ENCODE measurements at regions not wholly inside any gene's neighbourhood (a gene's known extent, or its start where the extent isn't known, plus 50 kb on each side); places are given as distances from the start of the nearest gene placed in this dataset.
"Not testable (repeated sequence)": the region's sequence is repeated elsewhere in the genome, so short reads cannot be mapped to it uniquely, and the experiment has no call there.

DNA sequence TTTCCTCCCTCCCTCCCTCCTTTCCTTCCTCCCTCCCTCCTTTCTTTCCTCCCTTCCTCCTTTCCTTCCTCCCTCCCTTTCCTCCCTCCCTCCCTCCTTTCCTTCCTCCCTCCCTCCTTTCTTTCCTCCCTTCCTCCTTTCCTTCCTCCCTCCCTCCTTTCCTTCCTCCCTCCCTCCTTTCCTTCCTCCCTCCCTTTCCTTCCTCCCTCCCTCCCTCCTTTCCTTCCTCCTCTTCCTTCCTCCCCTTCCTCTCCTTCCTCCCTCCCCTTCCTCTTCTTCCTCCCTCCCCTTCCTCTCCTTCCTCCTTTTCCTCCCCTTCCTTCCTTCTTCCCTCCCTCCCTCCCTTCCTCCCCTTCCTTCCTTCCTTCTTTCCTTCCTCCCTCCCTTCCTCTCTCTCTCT lies 748.5 kb downstream of the EPHA4 start:
- not testable (repeated sequence) for DNase-seq

DNA sequence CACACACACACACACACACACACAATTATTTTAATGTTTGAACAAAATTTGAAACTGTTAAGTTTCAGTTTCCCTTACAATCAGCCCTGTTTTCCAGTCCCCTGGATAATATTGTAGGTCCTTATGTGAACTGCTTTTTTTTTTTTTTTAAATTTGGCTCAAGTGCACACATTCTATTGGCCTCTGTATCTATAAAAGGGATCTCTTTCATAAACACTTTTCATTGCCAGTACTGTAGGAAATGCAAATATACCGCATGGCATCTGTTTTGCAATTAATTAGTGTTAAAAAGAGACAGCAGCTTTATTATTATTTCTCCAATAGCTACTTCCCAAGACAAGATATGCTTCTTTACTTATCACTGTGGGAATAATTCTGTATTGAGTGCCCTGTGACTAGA lies 738.7 kb downstream of the EPHA4 start:
- no peak for DNase-seq

DNA sequence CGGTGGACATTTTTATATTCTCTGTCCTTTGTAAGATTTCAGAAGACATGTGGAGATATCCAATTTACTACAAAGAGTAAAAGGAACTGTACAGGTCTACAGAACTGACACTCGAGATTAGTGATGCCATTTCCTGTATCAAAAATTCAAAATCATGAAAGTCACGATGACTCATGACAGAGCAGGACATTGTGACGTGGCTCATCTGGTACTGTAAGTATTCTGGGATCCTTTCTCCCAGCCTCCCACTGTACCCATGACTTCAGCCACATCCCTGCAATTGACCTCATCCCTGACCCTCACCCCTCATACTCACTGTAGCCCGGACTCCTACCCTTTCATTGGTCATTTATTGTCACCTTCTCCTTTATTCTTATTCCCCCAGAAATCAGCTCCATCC lies 736.5 kb downstream of the EPHA4 start:
- DNase-seq: no peak

DNA sequence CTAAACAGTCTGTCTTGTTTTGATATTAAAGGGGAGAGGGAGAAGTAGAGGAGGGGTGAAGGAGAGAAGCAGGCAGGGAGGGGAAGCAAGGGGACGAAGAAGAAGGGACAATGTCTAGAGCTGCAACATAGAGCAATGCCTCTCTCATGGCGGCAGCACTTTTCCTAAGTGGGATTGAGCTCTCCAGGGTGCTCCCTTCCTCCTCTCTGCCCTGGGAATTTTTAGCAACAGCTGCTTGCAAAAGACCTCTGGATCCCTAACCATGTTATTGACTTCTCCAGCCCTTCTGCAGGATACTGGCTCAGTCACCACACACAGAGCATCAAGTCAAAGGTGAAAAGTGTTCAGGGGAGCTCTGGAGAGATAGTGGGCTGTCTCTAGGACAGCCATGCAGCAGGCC lies 734.9 kb downstream of the EPHA4 start:
- no peak for DNase-seq

DNA sequence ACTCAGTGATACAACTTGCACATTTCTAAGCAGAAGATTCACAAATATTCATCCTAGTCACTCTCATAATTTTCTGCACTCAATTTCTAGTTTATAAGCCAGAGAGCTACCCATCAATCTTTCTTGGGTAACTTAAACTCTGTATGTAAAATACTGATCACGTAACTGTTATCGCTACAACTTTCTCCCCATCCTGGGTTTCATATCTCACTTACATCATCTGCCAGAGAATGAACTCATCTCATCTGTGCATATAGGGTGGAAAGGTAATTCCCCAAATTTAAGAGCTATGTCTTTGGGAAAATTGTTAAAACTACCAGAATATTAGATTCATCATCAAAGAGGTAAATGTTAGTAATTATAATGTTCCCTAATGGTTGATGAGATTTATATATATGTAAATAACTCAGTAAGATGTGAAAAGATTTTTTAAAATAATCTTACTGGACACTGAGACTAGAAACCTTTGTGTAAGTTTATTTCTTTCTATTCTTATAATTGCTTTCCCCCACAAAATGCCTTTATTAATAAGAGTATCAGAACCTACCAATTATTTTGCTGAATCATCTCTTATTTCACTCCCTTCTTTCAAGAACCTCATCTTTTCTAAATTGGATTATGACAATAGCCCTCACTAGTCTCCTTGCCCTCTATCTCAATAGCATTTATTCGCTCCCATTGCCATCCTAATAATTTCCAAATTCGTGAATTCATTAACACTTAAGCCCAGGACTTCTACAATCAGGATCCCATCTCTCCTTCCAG lies 729.0 kb downstream of the EPHA4 start:
- no peak for DNase-seq

DNA sequence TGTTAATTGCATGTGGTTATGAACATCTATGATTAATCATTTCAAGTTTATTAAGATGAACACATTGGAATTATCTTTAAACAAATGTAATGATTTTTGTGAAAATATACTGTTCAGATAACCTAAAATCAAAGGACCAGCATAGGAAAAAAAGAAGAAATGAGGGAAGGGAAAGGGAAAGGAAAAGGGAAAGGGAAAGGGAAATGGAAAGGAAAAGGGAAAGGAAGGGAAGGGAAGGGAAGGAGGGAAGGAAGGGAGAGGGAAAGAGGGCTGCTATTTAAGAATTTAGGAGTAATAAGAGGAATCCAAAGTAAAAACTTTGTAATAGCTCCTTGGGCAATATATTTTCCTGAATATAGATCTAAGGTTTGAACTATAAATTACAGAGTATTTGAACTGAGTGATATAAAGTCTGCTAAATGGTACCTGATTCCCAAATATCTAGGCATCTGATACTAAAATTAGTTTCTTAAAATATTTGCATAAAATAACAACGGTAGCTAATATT lies 726.3 kb downstream of the EPHA4 start:
- DNase-seq: no peak

DNA sequence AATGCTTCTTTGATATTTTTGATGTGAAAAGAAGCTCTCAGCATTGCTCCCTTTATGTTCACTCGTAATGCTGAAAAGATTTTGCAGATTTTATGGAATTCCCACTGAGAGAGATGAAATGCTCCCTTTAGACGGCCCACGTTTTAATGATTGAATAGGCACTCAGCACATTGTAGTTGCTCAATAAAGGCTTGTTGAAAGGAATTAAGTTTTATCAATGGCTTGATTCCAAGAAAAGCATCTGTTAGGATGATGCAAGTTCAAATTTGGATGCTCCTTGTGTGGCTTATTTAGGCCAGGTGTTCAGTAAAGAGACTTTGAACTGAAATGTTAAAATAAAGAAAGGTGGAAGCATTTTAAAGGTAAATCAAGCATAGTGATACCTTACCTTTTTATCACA lies 725.1 kb downstream of the EPHA4 start:
- no peak for DNase-seq

DNA sequence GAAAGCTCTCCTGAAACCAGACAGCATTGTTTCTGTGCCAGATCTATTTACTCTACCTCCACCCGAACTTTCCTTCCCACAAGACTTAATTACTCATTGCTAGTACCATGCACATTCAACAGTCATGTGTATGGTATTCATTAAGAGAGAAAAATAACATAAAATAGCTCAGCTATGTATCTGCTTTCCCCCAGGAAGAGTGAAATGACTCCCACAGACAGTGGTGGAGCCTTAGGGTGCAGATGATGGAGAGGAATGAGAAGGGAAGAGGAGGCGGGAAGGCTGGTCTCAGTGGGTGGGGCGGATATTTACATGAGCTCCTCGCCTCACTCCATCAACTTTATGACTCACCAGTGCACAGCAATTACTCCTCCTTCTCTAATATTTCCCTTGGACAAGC lies 724.5 kb downstream of the EPHA4 start:
- no peak for DNase-seq

DNA sequence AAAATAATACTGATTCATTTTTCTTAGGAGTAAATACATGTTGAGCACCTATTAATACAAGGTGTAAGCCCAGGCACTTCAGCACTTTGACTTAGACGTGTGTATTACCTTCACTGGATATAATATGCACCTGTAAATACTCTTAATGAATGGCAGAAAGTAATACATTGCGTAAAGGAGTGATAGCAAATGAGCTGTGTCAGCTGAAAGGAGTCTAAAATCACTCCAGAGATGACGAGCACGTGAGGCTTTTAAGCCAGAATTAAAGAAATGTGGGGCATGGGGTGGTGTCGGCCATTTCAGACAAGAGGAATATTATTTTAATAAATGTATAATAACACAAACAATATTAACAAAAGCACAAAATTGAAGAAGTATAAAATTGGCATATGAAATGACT lies 722.7 kb downstream of the EPHA4 start:
- DNase-seq: no peak

DNA sequence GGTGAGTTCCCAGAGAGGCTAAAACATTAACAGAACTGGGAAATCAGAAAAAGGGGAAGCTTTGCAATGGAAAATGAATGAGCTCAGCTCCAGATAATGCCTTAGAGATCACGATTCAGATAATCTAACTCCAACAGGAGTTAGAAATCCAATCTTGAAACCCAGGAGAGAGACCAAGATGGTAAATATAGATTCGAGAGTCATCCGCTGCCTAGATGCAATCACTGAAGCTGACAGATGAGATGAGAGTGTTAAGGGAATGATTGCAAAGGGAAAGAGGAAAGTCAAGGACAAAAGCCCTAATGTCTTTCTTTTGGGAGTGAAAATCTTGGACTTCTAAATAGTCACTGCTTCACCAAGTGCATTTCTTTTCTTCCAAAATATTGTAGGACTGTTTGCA lies 722.0 kb downstream of the EPHA4 start:
- DNase-seq: no peak

DNA sequence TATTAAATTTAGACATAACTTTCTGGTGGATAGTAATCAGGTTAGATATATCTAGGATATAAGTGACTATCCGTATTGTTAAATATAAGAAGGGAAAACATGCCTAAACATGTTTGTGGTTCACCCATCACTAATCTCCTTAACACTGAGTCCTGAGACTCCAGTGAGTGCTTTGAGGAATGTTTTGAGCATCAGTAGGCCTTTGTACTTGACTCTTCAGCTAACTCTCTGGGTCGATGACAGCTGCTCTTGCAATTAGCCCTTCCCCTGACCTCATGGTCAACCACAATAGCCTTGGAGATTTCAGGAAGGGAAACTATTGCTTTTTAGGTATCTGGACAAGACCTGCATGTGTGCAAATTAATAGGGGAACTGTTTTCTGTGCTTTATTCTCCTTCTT lies 716.8 kb downstream of the EPHA4 start:
- no peak for DNase-seq

DNA sequence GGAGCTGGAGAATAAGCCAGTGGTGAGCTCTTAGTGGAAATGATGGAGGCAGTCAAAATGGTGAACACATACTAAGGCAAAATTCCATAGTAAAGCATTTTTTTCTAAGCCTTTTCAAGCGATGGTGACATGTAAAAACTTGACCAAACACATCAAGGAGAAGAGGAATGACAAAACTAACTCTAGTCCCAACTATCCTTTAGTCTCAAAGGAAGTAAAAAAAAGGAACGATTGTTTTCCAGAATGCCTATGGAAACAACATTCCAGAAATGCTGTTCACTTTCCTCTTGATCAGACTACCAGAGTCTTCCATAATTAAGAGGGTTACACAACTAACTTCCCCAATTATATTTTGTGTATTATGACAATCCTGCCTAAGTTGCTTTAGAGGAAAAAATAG lies 715.6 kb downstream of the EPHA4 start:
- DNase-seq: no peak

DNA sequence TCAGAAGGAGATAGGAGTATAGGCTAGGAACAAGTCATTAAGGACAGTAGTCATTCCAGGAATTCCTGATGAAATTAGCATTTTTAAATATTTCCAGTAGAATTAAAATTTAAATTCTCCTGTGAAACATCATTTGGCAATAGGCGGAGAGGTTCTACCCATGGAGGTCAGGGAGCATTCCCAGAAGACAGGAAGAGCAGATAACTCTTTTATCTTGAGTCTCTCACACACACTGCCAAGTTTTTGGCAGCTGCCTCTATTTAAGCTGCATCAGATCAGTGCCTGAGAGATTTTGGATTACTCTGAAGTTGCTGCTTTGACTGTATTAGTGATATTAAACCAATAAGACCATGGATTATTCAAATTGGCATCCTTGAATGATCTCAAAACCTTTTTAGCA lies 714.7 kb downstream of the EPHA4 start:
- no peak for DNase-seq

DNA sequence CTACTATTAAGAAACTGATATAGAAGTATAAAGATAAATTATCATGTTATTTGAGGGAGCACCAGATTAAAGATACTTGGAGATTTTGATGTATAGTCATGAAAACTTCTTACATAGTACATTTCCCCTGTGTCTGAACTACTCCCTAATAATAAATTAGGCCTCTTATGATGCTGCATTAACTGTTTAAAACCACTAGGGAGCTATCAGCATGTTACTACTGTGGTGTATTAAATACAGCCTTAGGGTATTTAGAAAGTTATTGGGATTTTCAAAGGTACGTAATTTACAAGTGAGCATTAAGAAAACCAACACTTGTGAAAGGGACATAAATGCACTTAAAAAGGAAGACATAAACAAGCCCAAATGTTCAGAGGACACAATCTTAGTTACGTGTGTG lies 714.0 kb downstream of the EPHA4 start:
- DNase-seq: no peak

DNA sequence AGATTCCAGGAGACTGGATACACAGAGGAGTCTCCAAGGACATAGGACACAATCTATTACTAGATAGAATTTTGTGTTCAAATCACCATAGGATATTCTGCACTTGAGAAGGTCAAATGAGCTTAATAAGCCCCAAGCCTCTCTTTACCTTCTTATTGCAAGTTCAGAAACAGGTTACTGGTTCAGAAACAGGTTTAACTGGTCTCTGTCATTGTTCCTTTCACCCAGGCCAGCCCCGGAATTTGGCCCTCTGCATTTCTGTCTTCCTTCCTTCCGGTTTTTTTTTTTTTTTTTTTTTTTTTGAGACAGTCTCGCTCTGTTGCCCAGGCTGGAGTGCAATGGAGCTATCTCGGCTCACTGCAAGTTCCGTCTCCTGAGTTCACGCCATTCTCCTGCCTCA lies 700.2 kb downstream of the EPHA4 start:
- DNase-seq: no peak

DNA sequence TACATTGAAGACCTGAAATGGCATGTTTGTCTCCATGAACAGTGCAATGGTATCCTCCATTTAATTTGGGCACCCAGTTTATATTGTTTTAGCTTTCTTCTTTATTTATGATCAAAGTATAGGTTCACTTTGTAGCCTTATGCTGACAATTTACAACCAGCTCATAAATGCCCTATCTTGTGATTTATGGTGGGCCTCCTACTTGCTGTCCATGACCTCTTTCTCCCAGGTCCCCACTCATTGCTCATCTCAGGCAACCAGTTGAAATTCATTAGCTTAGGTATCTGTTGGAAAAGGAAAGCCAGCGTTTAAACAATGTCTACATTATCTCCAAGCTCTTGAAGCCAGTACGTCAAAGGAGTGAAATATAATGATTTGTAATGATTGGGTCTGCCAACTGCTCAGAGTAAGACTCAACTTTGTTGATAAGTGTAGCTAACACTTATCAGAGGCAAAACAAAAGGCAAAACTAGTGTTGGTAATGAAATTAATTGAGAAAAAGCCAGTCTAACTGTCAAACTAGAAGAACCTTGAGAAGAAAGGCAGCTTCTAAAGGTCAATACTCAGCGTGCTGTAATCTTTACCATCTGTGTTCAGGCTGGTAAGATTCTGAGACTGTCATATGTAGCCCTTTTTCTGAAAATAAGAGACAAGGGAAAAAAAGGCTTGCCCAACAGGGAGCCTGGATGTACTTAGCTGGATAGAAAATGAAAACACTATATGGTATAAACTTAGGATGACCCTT lies 695.9 kb downstream of the EPHA4 start:
- no peak for DNase-seq

DNA sequence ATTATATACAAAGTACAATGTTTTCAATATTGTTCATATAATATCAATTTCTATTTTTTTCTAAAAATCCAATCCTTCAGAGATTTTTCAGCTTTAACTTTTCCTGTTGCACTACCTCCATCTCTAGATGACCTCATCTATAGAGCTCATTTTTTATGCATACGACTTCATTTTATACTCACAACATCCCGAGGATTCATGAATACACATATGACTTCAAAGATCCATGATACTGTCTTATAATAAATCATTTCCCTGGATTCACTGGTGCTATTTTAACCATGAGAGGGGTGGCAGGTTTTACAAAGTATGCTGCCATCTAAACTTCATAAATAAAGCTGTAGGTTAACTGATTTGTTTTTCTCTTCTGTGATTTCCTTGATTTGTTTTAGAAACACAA lies 694.6 kb downstream of the EPHA4 start:
- no peak for DNase-seq

DNA sequence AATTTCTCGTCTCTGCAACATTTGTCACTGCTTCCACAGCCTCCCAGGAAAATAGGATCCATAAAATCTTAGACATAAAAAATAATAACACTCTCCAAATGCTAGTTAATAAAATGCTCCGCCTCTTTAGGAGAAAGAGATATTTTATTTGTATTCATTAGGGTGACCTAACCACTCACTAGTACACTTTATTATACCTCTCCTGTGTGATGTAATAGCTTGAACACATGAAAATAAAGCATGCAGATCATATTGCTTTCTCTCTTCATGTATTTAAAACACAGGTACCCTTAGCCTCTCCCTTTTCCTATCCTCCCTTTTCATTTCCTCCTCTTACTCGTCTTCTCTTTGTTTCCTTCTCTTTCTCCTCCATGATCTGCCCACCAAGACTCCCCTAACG lies 694.2 kb downstream of the EPHA4 start:
- no peak for DNase-seq

DNA sequence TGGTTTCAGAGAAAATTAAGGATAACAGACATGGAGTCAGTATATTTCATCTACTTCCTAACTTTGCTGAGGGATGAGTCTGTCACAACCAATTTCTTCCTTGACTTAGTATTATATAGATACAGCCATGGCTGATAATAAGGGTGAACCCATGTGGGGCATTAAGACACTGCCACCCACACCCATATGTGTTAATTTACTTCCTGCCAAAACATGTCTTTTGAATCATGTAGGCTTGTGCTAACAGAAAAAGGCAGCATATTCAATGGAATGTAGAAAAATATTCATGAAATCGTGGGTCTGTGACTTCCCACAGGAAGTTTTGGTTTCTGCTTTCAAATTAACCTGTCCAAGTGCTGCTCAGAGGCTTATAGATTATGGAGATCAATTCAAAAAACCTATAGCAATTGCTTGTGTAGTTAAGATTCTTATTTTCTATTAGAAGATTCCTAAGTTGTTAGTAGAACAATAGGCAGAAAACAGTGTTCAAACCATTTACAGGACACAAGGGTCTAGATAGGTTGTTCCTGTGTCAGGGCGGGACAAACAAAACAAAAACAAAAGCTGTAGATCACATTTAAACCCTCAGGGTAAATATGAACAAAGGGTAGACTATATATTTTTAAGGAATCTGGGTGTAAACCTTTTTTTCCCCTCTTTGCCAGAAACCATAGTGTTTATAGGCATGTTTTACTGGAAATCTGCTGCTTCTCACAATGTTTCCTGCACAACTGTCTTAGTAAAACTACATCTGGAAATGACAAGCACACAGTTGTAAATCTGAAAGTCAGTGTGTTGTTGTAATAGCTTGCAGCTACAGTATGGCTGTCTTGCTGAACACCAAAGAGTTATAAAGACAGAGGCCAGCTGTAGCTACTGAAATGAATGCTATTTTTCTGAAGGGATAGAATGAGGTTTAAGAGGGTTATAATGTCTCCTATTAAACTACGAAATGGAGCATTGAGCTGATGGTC lies 691.2 kb downstream of the EPHA4 start:
- DNase-seq: no peak

DNA sequence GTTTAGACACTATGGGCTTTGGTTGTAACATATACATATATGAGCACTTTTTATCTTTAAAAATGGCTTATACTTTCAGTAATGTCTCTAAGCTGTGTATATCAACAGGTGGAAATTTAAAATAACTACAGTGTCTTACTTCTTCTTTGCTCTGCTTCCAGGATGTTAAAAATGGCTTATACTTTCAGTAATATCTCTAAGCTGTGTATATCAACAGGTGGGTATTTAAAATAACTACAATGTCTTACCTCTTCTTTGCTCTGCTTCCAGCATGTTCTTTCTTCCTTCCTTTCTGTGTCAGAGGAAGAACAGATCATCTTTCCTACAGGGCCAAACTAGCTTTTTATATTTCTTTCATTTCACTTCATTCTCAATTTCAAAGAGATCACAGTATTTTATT lies 689.6 kb downstream of the EPHA4 start:
- no peak for DNase-seq

DNA sequence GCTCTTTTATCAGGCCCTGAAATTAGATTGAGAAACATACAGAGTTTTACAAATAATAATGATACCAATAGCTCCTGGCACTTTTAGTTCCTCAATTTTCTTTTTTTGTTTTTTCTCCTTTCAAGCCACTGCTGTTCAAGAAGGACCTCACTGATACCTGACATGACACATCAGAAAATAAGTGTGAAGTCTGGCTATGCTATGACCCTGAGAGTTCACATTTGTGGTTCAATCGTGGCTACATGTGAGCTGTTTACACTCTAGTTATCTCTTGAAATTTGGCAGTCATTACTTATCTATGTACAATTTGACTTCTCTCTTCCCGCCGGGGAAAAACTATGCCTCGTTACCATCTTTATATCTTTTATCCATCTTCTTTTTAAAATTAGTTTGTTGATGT lies 686.5 kb downstream of the EPHA4 start:
- no peak for DNase-seq

DNA sequence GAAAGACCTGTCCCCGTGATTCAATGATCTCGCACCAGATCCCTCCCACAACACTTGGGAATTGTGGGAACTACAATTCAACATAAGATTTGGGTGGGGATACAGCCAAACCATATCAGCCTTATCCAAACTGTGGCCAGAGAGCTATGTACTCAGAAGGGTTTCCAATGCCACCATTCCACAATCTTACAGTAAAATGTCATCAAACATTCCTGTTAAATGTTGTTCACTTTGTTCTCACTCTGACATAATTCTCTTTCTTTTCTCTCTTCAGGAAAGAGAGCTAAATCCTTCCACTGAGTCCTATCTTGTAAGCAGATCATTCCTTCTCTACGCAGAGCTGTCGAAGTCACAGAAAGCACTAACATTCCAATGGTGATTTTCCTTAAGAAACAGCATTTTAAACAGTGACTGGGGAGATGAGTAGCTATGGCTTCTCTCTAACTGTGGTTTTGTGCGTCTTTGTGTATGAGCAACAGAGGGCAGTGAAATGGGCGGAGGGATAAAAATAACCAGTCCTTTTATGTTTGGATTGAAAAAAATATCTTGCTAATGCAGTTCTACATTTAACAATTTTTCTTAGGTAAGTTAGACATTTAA lies 684.7 kb downstream of the EPHA4 start:
- DNase-seq: no peak

DNA sequence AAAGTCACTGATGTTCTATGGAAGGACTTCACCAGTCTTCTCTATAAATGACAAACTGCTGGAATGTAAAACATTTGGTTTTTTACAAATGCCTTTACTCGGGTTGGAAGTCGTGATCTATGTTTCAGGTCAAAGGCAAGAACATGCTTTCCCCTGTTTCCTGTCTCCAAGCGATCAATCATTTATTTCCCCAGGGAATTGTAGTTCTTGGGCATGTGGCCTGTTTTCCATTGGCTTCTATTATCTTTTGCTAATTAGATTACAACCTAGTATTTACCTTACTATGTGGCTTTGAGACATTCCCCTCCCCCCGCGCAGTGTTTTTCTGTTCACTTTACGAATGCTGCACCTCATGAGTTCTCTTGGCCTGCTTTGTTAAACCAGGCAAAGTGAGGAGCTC lies 684.2 kb downstream of the EPHA4 start:
- DNase-seq: no peak

Data from GOT3 (cell line).